ENCODE measurements at regions not wholly inside any gene's neighbourhood (a gene's known extent, or its start where the extent isn't known, plus 50 kb on each side); places are given as distances from the start of the nearest gene placed in this dataset.

DNA sequence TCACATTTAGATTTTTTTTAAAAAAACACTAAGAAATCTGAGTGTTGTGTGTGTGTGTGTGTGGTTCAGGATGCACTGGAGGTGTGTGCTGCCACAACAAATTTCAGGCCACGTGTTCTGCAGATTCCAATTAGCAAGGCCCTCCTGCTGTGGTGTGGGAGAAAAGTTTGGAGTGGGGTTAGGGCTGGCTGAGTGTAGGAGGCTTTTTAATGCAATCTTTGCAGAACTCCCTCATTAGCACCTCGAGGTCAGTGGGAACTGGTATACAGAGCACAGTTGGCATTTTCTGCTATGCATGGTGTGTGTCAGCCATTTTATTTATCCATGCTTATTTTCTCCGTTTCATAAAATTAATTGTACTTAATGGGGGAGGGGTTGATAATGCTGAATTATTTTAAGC, 187.6 kb downstream of the SOX4 start:
- Histone ChIP-seq H3K23ac (ENCODE audit: insufficient read length, low read depth, low read length) (no peak overlapping the region), H3K27ac (ENCODE audit: insufficient read length, low read depth, low read length) (no peak overlapping the region), H3K4me2 (ENCODE audit: insufficient read depth, insufficient read length, low read length) (peak overlapping the region; percentile 16), H2AFZ (ENCODE audit: low read length) (no peak overlapping the region), H3K9me3 (ENCODE audit: control insufficient read depth, low read depth, low read length) (no peaks in the 10 kb centered on the region), H3K4me1 (ENCODE audit: insufficient read depth, low read length) (peaks cover 13% of the 10 kb centered on the region; the same call in 1 of the 2 replicates), H3K23me2 (ENCODE audit: insufficient read length, low read depth, low read length, poor library complexity, severe bottlenecking) (no peaks in the 10 kb centered on the region), H2BK20ac (ENCODE audit: low read depth, low read length, poor library complexity, severe bottlenecking) (no peak overlapping the region), H3T11ph (ENCODE audit: low read length) (no peak overlapping the region), H2BK15ac (ENCODE audit: low read depth, low read length) (no peak overlapping the region), H3K56ac (ENCODE audit: insufficient read length, low read depth, low read length) (no peak overlapping the region), H2BK12ac (ENCODE audit: insufficient read length, low read depth, low read length) (no peak overlapping the region), H3K9ac (ENCODE audit: extremely low read depth, insufficient read length, low read length) (no peak overlapping the region), H4K20me1 (ENCODE audit: control insufficient read depth, insufficient read depth, insufficient read length) (no peaks in the 10 kb centered on the region), H4K91ac (ENCODE audit: insufficient read length, low read depth, low read length) (no peak overlapping the region), H3K4ac (ENCODE audit: low read depth, low read length) (no peak overlapping the region), H3K18ac (ENCODE audit: insufficient read length, low read depth, low read length) (no peak overlapping the region), H2BK5ac (ENCODE audit: insufficient read length, low read length) (no peak overlapping the region), H3K79me2 (ENCODE audit: insufficient read depth, low read length) (peaks cover 30% of the 10 kb centered on the region; the same call in 1 of the 2 replicates), H4K5ac (ENCODE audit: insufficient read length, low read depth, low read length) (no peak overlapping the region), H3K14ac (ENCODE audit: insufficient read depth, low read length) (no peak overlapping the region), H4K8ac (replicated peaks; ENCODE audit: insufficient read length, low read depth, low read length) (no peak overlapping the region), H3K27me3 (ENCODE audit: insufficient read depth, low read length) (no peaks in the 10 kb centered on the region), H2BK120ac (ENCODE audit: low read depth, low read length, poor library complexity, severe bottlenecking) (no peak overlapping the region), H3K79me1 (ENCODE audit: insufficient read depth, low read depth, low read length, poor library complexity, severe bottlenecking) (peaks cover 20% of the 10 kb centered on the region), H2AK5ac (ENCODE audit: insufficient read length, low read length) (no peak overlapping the region)
- DNase-seq: no peak
- TF ChIP-seq, protein P1, sequence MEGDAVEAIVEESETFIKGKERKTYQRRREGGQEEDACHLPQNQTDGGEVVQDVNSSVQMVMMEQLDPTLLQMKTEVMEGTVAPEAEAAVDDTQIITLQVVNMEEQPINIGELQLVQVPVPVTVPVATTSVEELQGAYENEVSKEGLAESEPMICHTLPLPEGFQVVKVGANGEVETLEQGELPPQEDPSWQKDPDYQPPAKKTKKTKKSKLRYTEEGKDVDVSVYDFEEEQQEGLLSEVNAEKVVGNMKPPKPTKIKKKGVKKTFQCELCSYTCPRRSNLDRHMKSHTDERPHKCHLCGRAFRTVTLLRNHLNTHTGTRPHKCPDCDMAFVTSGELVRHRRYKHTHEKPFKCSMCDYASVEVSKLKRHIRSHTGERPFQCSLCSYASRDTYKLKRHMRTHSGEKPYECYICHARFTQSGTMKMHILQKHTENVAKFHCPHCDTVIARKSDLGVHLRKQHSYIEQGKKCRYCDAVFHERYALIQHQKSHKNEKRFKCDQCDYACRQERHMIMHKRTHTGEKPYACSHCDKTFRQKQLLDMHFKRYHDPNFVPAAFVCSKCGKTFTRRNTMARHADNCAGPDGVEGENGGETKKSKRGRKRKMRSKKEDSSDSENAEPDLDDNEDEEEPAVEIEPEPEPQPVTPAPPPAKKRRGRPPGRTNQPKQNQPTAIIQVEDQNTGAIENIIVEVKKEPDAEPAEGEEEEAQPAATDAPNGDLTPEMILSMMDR (conservative IDR thresholded peaks at IDR 0.05): no peak
- H3K36me3 Mint-ChIP-seq (ENCODE audit: insufficient read depth in 1 of 3, low read depth in 3 of 3): peaks cover 17 to 33% (median 23%) of the 10 kb centered on the region in 3 experiments
- H3K9me3 Mint-ChIP-seq: no peaks in the 10 kb centered on the region
- H3K4me3 Mint-ChIP-seq: peak overlapping the region in 1 of 2 experiments; percentile 28; a peak in 1 of 5 replicates
- no peaks in the 10 kb centered on the region for H3K27me3 Mint-ChIP-seq (ENCODE audit: low read depth)
- H3K27ac Mint-ChIP-seq: peak overlapping the region in 2 of 3 experiments; percentile 87 to 93; a peak in 5 of 7 replicates
- H3K4me1 Mint-ChIP-seq: peaks cover 26 to 34% of the 10 kb centered on the region in 2 experiments
- WGBS (ENCODE audit: extremely low coverage, insufficient read length, low lambda C conversion rate): no CpG with 5 or more reads among the region's 3 CpGs
